Smooth muscle cell (in vitro differentiated cells): ENCODE measurements at regions not wholly inside any gene's neighbourhood (a gene's known extent, or its start where the extent isn't known, plus 50 kb on each side); places are given as distances from the start of the nearest gene placed in this dataset.
"Not testable (repeated sequence)": the region's sequence is repeated elsewhere in the genome, so short reads cannot be mapped to it uniquely, and the experiment has no call there.

Experiments used
- DNase-seq: peaks from one replicate; lab custom pipeline; 2025; ENCODE audit not compliant: unreplicated experiment; lab: John Stamatoyannopoulos, UW
- H2AFZ ChIP-seq: fragments of 200-600 bp; sonication (generic); 2 replicates; pipeline ENCODE4 v1.6.0; 2016; ENCODE audit warnings: antibody characterized with exemption, low read depth, mild to moderate bottlenecking
- H3F3A ChIP-seq: fragments of 200-600 bp; sonication (generic); 2 replicates; pipeline ENCODE4 v1.6.0; 2017; ENCODE audit warnings: antibody characterized with exemption, low read depth
- H3K27ac ChIP-seq: fragments of 200-600 bp; sonication (generic); 2 replicates; pipeline ENCODE4 v1.5.1; 2016; ENCODE audit warnings: low read depth, mild to moderate bottlenecking
- H3K27me3 ChIP-seq: fragments of 200-600 bp; sonication (generic); 2 replicates; pipeline ENCODE4 v1.6.1; 2016; ENCODE audit warnings: low read depth, mild to moderate bottlenecking
- H3K36me3 ChIP-seq: fragments of 200-600 bp; sonication (generic); 2 replicates; pipeline ENCODE4 v1.5.1; 2016; ENCODE audit warnings: low read depth
- H3K4me1 ChIP-seq: fragments of 200-600 bp; sonication (generic); 2 replicates; pipeline ENCODE4 v1.5.1; 2016; ENCODE audit warnings: low read depth
- H3K4me2 ChIP-seq: fragments of 200-600 bp; sonication (generic); 2 replicates; pipeline ENCODE4 v1.6.0; 2016; ENCODE audit warnings: mild to moderate bottlenecking
- H3K4me3 ChIP-seq: fragments of 200-600 bp; sonication (generic); 2 replicates; pipeline ENCODE4 v1.5.1; 2016; ENCODE audit warnings: mild to moderate bottlenecking
- H3K79me2 ChIP-seq: fragments of 200-600 bp; sonication (generic); 2 replicates; pipeline ENCODE4 v1.6.0; 2016; ENCODE audit warnings: low read depth, mild to moderate bottlenecking
- H3K9ac ChIP-seq: fragments of 200-600 bp; sonication (generic); 2 replicates; pipeline ENCODE4 v1.6.0; 2016; ENCODE audit warnings: low read depth
- H3K9me3 ChIP-seq: fragments of 200-600 bp; sonication (generic); replicated peaks from 2 replicates; pipeline ENCODE4 v1.5.1; 2016; ENCODE audit warnings: low read depth
- H4K20me1 ChIP-seq: fragments of 200-600 bp; sonication (generic); 2 replicates; pipeline ENCODE4 v1.6.0; 2016; ENCODE audit warnings: low read depth
- WGBS: methylation state at CpG from one replicate; pipeline ENCODE4 v1.1.7; 2016; ENCODE audit warnings: low lambda C conversion rate; 5-methylcytosine and 5-hydroxymethylcytosine counted together
- TF ChIP-seq, protein P1 (sequence below): fragments of 200-600 bp; sonication (generic); IDR thresholded peaks from 2 replicates; pipeline ENCODE4 v1.5.1; 2017; ENCODE audit warnings: borderline replicate concordance, mild to moderate bottlenecking, antibody characterized with exemption; ENCODE audit not compliant: insufficient read depth, poor library complexity, severe bottlenecking

DNA sequence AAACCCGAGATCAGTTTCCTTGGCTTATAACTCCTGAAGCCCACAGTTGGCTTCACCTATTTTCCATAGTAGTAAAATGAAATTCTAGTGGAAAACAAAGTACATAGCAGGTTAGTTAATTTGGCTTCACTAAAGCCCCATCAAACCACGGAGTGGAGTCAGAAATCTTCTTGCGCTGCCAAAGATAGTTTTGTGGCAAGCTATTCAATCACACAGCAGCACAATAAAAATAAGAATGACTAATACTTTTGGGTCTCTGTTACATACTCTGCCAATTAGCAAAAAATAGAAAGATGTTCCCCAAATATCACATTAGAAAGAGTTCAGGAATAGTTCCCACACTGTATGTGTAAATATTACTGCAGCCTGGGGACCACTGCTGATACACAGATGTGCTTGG is 175.2 kb upstream of the NOL4 start:
- WGBS = 94% methylated on average over 3 of the region's 3 CpGs
- Histone ChIP-seq H3K4me2 (no peak overlapping the region), H3K9me3 (no peaks in the 10 kb centered on the region)

DNA sequence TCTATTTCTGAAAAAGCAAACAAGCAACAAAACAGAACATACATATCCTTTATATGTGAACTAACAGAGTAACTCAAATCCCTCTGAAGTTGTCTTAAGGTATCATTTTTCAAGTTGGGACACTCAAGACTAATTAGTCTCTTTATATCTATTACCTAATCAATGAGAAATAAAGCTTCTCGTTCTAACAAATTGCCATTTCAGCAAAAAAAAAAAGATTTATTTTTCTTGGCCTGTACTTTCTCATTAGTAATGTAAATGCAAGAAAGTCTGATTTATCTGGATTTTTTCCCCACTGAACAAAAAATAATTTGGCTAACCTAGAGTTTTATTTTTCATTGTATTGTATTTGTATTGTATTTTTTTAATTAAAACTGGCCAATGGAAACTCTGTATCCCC is 176.1 kb upstream of the NOL4 start:
- no peaks in the 10 kb centered on the region for H3K9me3 ChIP-seq
- H3K4me1 ChIP-seq = no peaks in the 10 kb centered on the region
- no peaks in the 10 kb centered on the region for H4K20me1 ChIP-seq
- H3K27ac ChIP-seq = no peak overlapping the region
- no peaks in the 10 kb centered on the region for H3K79me2 ChIP-seq
- TF ChIP-seq, protein P1, sequence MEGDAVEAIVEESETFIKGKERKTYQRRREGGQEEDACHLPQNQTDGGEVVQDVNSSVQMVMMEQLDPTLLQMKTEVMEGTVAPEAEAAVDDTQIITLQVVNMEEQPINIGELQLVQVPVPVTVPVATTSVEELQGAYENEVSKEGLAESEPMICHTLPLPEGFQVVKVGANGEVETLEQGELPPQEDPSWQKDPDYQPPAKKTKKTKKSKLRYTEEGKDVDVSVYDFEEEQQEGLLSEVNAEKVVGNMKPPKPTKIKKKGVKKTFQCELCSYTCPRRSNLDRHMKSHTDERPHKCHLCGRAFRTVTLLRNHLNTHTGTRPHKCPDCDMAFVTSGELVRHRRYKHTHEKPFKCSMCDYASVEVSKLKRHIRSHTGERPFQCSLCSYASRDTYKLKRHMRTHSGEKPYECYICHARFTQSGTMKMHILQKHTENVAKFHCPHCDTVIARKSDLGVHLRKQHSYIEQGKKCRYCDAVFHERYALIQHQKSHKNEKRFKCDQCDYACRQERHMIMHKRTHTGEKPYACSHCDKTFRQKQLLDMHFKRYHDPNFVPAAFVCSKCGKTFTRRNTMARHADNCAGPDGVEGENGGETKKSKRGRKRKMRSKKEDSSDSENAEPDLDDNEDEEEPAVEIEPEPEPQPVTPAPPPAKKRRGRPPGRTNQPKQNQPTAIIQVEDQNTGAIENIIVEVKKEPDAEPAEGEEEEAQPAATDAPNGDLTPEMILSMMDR = no peak
- H2AFZ ChIP-seq = no peak overlapping the region
- no peak overlapping the region for H3K9ac ChIP-seq
- H3K27me3 ChIP-seq = no peaks in the 10 kb centered on the region
- WGBS = 83% methylated on average over 1 of the region's 1 CpG
- no peaks in the 10 kb centered on the region for H3K36me3 ChIP-seq
- H3K4me2 ChIP-seq = no peak overlapping the region
- no peak for DNase-seq
- H3K4me3 ChIP-seq = no peak overlapping the region
- H3F3A ChIP-seq = no peaks in the 10 kb centered on the region

More for the DNA sequence above, 175.2 kb upstream of the NOL4 start:
- no peaks in the 10 kb centered on the region for H4K20me1 ChIP-seq
- no peaks in the 10 kb centered on the region for H3K79me2 ChIP-seq
- H3K4me3 ChIP-seq = no peak overlapping the region
- TF ChIP-seq, protein P1 = no peak
- no peaks in the 10 kb centered on the region for H3K4me1 ChIP-seq
- no peak overlapping the region for H2AFZ ChIP-seq
- H3F3A ChIP-seq = no peaks in the 10 kb centered on the region
- H3K9ac ChIP-seq = no peak overlapping the region
- H3K27ac ChIP-seq = no peak overlapping the region
- DNase-seq = no peak
- H3K27me3 ChIP-seq = no peaks in the 10 kb centered on the region
- H3K36me3 ChIP-seq = no peaks in the 10 kb centered on the region

DNA sequence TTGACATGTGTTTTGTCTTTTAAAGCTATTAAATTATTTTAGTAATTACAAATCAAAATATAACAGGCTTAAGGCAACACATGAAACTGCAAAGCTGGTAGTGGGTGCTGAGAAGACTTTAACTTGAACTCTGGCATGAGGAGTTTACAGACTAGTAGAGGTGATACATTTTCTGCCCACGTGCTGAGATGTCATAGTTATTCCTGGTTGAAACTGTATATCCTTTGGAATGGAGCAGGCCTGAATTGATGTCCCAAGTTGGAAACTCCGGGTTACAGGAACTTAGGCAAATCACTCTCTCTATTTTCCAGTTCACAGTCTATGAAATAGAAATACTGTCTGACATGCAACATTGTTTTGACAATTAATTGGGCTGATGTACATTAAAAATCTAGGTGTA is 177.1 kb upstream of the NOL4 start:
- Histone ChIP-seq H3K27ac (no peak overlapping the region), H2AFZ (no peak overlapping the region), H3K4me1 (no peaks in the 10 kb centered on the region), H3F3A (no peaks in the 10 kb centered on the region), H3K27me3 (no peaks in the 10 kb centered on the region), H3K4me2 (no peak overlapping the region), H3K4me3 (no peak overlapping the region), H3K9me3 (no peaks in the 10 kb centered on the region), H4K20me1 (no peaks in the 10 kb centered on the region), H3K9ac (no peak overlapping the region), H3K79me2 (no peaks in the 10 kb centered on the region), H3K36me3 (no peaks in the 10 kb centered on the region)
- TF ChIP-seq, protein P1 = no peak
- 88% methylated on average over 2 of the region's 2 CpGs for WGBS
- DNase-seq = no peak

DNA sequence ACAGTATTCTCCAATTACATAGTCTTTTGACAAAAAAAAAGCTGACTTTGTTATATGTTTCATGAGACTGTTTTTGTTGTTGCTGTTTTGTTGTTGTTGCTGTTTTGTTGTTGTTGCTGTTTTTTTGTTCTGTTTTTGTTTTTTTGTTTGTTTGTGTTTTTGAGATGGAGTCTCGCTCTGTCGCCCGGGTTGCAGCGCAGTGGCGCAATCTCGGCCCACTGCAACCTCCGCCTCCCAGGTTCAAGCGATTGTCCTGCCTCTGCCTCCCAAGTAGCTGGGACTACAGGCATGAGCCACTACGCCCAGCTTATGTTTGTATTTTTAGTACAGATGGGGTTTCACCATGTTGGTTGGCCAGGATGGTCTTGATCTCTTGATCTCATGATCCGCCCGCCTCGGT is 182.8 kb upstream of the NOL4 start:
- WGBS = 92% methylated on average over 12 of the region's 12 CpGs
- H3K27me3 ChIP-seq, H3K4me1 ChIP-seq, H3K27ac ChIP-seq, H3K36me3 ChIP-seq, H3K4me3 ChIP-seq, H4K20me1 ChIP-seq, H3K9ac ChIP-seq, H3F3A ChIP-seq, H3K79me2 ChIP-seq, DNase-seq, H3K4me2 ChIP-seq, H2AFZ ChIP-seq, H3K9me3 ChIP-seq: not testable (repeated sequence)
